ENCODE measurements at regions not wholly inside any gene's neighbourhood (a gene's known extent, or its start where the extent isn't known, plus 50 kb on each side); places are given as distances from the start of the nearest gene placed in this dataset.

GRCh38 chrX:104420907-104421306 lies 145.1 kb upstream of the IL1RAPL2 start:
- 48 to 52% (median 48%) methylated on average over 4 of the region's 4 CpGs for WGBS, 3 donors
- TF ChIP-seq EP300 (IDR thresholded peaks at IDR 0.05) = no peak
- DNase-seq = no peak
- Histone ChIP-seq H3K9me3 (no peaks in the 10 kb centered on the region), H3K27ac (no peak overlapping the region), H3K4me1 (ENCODE audit: insufficient read depth) (no peaks in the 10 kb centered on the region), H3K4me3 (no peak overlapping the region), H3K36me3 (no peaks in the 10 kb centered on the region), H3K27me3 (no peaks in the 10 kb centered on the region)
- intact Hi-C loops (cut with DNase I) = no loop called here

- Histone ChIP-seq H3K36me3 (no peaks in the 10 kb centered on the region), H3K27me3 (no peaks in the 10 kb centered on the region), H3K4me3 (no peak overlapping the region), H3K4me1 (ENCODE audit: insufficient read depth) (no peaks in the 10 kb centered on the region), H3K27ac (no peak overlapping the region), H3K9me3 (no peaks in the 10 kb centered on the region)
- no peak for TF ChIP-seq POLR2A (IDR thresholded peaks at IDR 0.05)
- no peak for TF ChIP-seq EP300 (IDR thresholded peaks at IDR 0.05)
- no peak for TF ChIP-seq CTCF (IDR thresholded peaks at IDR 0.05)
- no peak for DNase-seq
- intact Hi-C loops (cut with DNase I) = no loop called here
- WGBS, 3 donors = 29 to 42% (median 38%) methylated on average over 2 of the region's 2 CpGs
Measured at GRCh38 chrX:104419926-104420325, 146.1 kb upstream of the IL1RAPL2 start.

- Histone ChIP-seq H3K4me1 (ENCODE audit: insufficient read depth) (no peaks in the 10 kb centered on the region), H3K27ac (no peak overlapping the region), H3K4me3 (no peak overlapping the region), H3K36me3 (no peaks in the 10 kb centered on the region), H3K9me3 (no peaks in the 10 kb centered on the region), H3K27me3 (no peaks in the 10 kb centered on the region)
- WGBS, 3 donors = 53 to 81% (median 64%) methylated on average over 1 of the region's 1 CpG
- TF ChIP-seq POLR2A (IDR thresholded peaks at IDR 0.05) (no peak), CTCF (IDR thresholded peaks at IDR 0.05) (no peak), EP300 (IDR thresholded peaks at IDR 0.05) (no peak)
- no peak for DNase-seq
- intact Hi-C loops (cut with DNase I) = no loop called here
Measured at GRCh38 chrX:104419211-104419610, 146.8 kb upstream of the IL1RAPL2 start.

GRCh38 chrX:104411800-104412199 lies 154.2 kb upstream of the IL1RAPL2 start:
- H3K36me3 ChIP-seq = no peaks in the 10 kb centered on the region
- H3K4me3 ChIP-seq = no peak overlapping the region
- WGBS, 3 donors = 67 to 81% (median 78%) methylated on average over 3 of the region's 3 CpGs
- H3K27ac ChIP-seq = no peak overlapping the region
- no peaks in the 10 kb centered on the region for H3K4me1 ChIP-seq (ENCODE audit: insufficient read depth)
- H3K27me3 ChIP-seq = no peaks in the 10 kb centered on the region
- no peak for DNase-seq
- no peak for TF ChIP-seq EP300 (IDR thresholded peaks at IDR 0.05)
- no peak for TF ChIP-seq CTCF (IDR thresholded peaks at IDR 0.05)
- TF ChIP-seq POLR2A (IDR thresholded peaks at IDR 0.05) = no peak
- H3K9me3 ChIP-seq = no peaks in the 10 kb centered on the region
- intact Hi-C loops (cut with DNase I) = no loop called here

- intact Hi-C loops (cut with DNase I) = no loop called here
- no peak for DNase-seq
- no peaks in the 10 kb centered on the region for H3K4me1 ChIP-seq (ENCODE audit: insufficient read depth)
- TF ChIP-seq CTCF (IDR thresholded peaks at IDR 0.05) (no peak), EP300 (IDR thresholded peaks at IDR 0.05) (no peak), POLR2A (IDR thresholded peaks at IDR 0.05) (no peak)
- 90 to 98% (median 95%) methylated on average over 1 of the region's 1 CpG for WGBS, 3 donors
- H3K4me3 ChIP-seq = no peak overlapping the region
- H3K27ac ChIP-seq = no peak overlapping the region
- no peaks in the 10 kb centered on the region for H3K36me3 ChIP-seq
- H3K9me3 ChIP-seq = no peaks in the 10 kb centered on the region
- H3K27me3 ChIP-seq = no peaks in the 10 kb centered on the region
Measured at GRCh38 chrX:104400387-104400786, 145.7 kb upstream of the ESX1 start.

Measured in ovary (tissue), 7 donors.